IPS-20b (cell line): ENCODE measurements at regions not wholly inside any gene's neighbourhood (a gene's known extent, or its start where the extent isn't known, plus 50 kb on each side); places are given as distances from the start of the nearest gene placed in this dataset.

Experiments
- H3K27ac ChIP-seq: one replicate; pipeline ENCODE4 v1.5.1; 2013; ENCODE audit warnings: low read length
- H3K27me3 ChIP-seq: 2 replicates; pipeline ENCODE4 v1.6.1; 2013; ENCODE audit warnings: mild to moderate bottlenecking, low read length, inconsistent platforms; ENCODE audit not compliant: insufficient read depth
- H3K36me3 ChIP-seq: 2 replicates; pipeline ENCODE4 v1.6.1; 2013; ENCODE audit warnings: low read depth, mild to moderate bottlenecking, inconsistent platforms, low read length, moderate library complexity; ENCODE audit not compliant: insufficient read depth
- H3K4me1 ChIP-seq: 2 replicates; pipeline ENCODE4 v1.6.1; 2013; ENCODE audit warnings: mild to moderate bottlenecking, control low read depth, inconsistent platforms, low read length, moderate library complexity; ENCODE audit not compliant: insufficient read depth
- H3K4me3 ChIP-seq: 2 replicates; pipeline ENCODE4 v1.5.1; 2013; ENCODE audit warnings: mild to moderate bottlenecking, low read length, inconsistent platforms
- H3K9ac ChIP-seq: 2 replicates; pipeline ENCODE4 v1.6.1; 2013; ENCODE audit warnings: low read depth, mild to moderate bottlenecking, inconsistent platforms, low read length, moderate library complexity
- H3K9me3 ChIP-seq: 2 replicates; pipeline ENCODE4 v1.6.1; 2013; ENCODE audit warnings: mild to moderate bottlenecking, low read depth, low read length, inconsistent platforms; ENCODE audit not compliant: insufficient read depth

- no peak overlapping the region for H3K4me3 ChIP-seq
- no peaks in the 10 kb centered on the region for H3K27me3 ChIP-seq
- H3K36me3 ChIP-seq = no peaks in the 10 kb centered on the region
- peaks cover 12% of the 10 kb centered on the region; the same call in 1 of the 2 replicates for H3K4me1 ChIP-seq
- H3K9ac ChIP-seq = no peak overlapping the region
- H3K9me3 ChIP-seq = no peaks in the 10 kb centered on the region
- H3K27ac ChIP-seq = no peak overlapping the region
Measured at GRCh38 chr10:33795529-33795928, 461.1 kb upstream of the NRP1 start.

GRCh38 chr10:33794460-33794859 is 460.0 kb upstream of the NRP1 start:
- H3K27ac ChIP-seq = no peak overlapping the region
- H3K4me3 ChIP-seq = no peak overlapping the region
- H3K36me3 ChIP-seq = no peaks in the 10 kb centered on the region
- peaks cover 13% of the 10 kb centered on the region; the same call in 1 of the 2 replicates for H3K4me1 ChIP-seq
- H3K9me3 ChIP-seq = no peaks in the 10 kb centered on the region
- no peak overlapping the region for H3K9ac ChIP-seq
- no peaks in the 10 kb centered on the region for H3K27me3 ChIP-seq

GRCh38 chr10:33793793-33794192 is 459.3 kb upstream of the NRP1 start:
- Histone ChIP-seq H3K9me3 (no peaks in the 10 kb centered on the region), H3K4me1 (peaks cover 8% of the 10 kb centered on the region; the same call in 1 of the 2 replicates), H3K27me3 (no peaks in the 10 kb centered on the region), H3K4me3 (no peak overlapping the region), H3K36me3 (no peaks in the 10 kb centered on the region), H3K9ac (no peak overlapping the region), H3K27ac (no peak overlapping the region)

GRCh38 chr10:33791272-33791660 is 456.8 kb upstream of the NRP1 start:
- no peaks in the 10 kb centered on the region for H3K9me3 ChIP-seq
- H3K4me3 ChIP-seq = no peak overlapping the region
- no peak overlapping the region for H3K9ac ChIP-seq
- no peaks in the 10 kb centered on the region for H3K36me3 ChIP-seq
- H3K27me3 ChIP-seq = no peaks in the 10 kb centered on the region
- H3K4me1 ChIP-seq = peaks cover 8% of the 10 kb centered on the region; the same call in 1 of the 2 replicates
- no peak overlapping the region for H3K27ac ChIP-seq

GRCh38 chr10:33790521-33791271 is 456.2 kb upstream of the NRP1 start:
- Histone ChIP-seq H3K9me3 (no peaks in the 10 kb centered on the region), H3K27ac (no peak overlapping the region), H3K36me3 (no peaks in the 10 kb centered on the region), H3K9ac (no peak overlapping the region), H3K4me3 (no peak overlapping the region), H3K27me3 (no peaks in the 10 kb centered on the region), H3K4me1 (peaks cover 8% of the 10 kb centered on the region; the same call in 1 of the 2 replicates)

- Histone ChIP-seq H3K9ac (no peak overlapping the region), H3K9me3 (peaks cover 2% of the 10 kb centered on the region; the same call in 1 of the 2 replicates), H3K27me3 (no peaks in the 10 kb centered on the region), H3K4me3 (no peak overlapping the region), H3K4me1 (no peaks in the 10 kb centered on the region), H3K36me3 (no peaks in the 10 kb centered on the region), H3K27ac (no peak overlapping the region)
Measured at GRCh38 chr10:33783557-33783956, 449.1 kb upstream of the NRP1 start.

GRCh38 chr10:33783078-33783477 is 448.6 kb upstream of the NRP1 start:
- Histone ChIP-seq H3K27ac (no peak overlapping the region), H3K4me1 (no peaks in the 10 kb centered on the region), H3K9me3 (peaks cover 2% of the 10 kb centered on the region; the same call in 1 of the 2 replicates), H3K9ac (no peak overlapping the region), H3K36me3 (no peaks in the 10 kb centered on the region), H3K4me3 (no peak overlapping the region), H3K27me3 (no peaks in the 10 kb centered on the region)

- H3K4me1 ChIP-seq = no peaks in the 10 kb centered on the region
- no peak overlapping the region for H3K4me3 ChIP-seq
- no peak overlapping the region for H3K9ac ChIP-seq
- H3K36me3 ChIP-seq = no peaks in the 10 kb centered on the region
- H3K9me3 ChIP-seq = peaks cover 2% of the 10 kb centered on the region; the same call in 1 of the 2 replicates
- H3K27ac ChIP-seq = no peak overlapping the region
- no peaks in the 10 kb centered on the region for H3K27me3 ChIP-seq
Measured at GRCh38 chr10:33781606-33782395, 447.3 kb upstream of the NRP1 start.

GRCh38 chr10:33780961-33781360 is 446.5 kb upstream of the NRP1 start:
- no peaks in the 10 kb centered on the region for H3K4me1 ChIP-seq
- no peak overlapping the region for H3K9ac ChIP-seq
- no peak overlapping the region for H3K27ac ChIP-seq
- no peak overlapping the region for H3K4me3 ChIP-seq
- no peaks in the 10 kb centered on the region for H3K27me3 ChIP-seq
- peaks cover 2% of the 10 kb centered on the region; the same call in 1 of the 2 replicates for H3K9me3 ChIP-seq
- H3K36me3 ChIP-seq = no peaks in the 10 kb centered on the region

GRCh38 chr10:33777223-33777622 is 442.8 kb upstream of the NRP1 start:
- no peak overlapping the region for H3K9ac ChIP-seq
- no peak overlapping the region for H3K4me3 ChIP-seq
- no peaks in the 10 kb centered on the region for H3K27me3 ChIP-seq
- peaks cover 13% of the 10 kb centered on the region for H3K4me1 ChIP-seq
- H3K27ac ChIP-seq = no peak overlapping the region
- no peaks in the 10 kb centered on the region for H3K9me3 ChIP-seq
- no peaks in the 10 kb centered on the region for H3K36me3 ChIP-seq

GRCh38 chr10:33776419-33777070 is 442.1 kb upstream of the NRP1 start:
- H3K4me1 ChIP-seq = peaks cover 17% of the 10 kb centered on the region
- no peak overlapping the region for H3K27ac ChIP-seq
- H3K9me3 ChIP-seq = no peaks in the 10 kb centered on the region
- H3K36me3 ChIP-seq = no peaks in the 10 kb centered on the region
- H3K4me3 ChIP-seq = no peak overlapping the region
- H3K27me3 ChIP-seq = no peaks in the 10 kb centered on the region
- H3K9ac ChIP-seq = no peak overlapping the region
